H1 (cell line): ENCODE measurements at regions not wholly inside any gene's neighbourhood (a gene's known extent, or its start where the extent isn't known, plus 50 kb on each side); places are given as distances from the start of the nearest gene placed in this dataset.

ENCODE experiments used
- CTCF ChIA-PET: fragments of 300-600 bp; sonication (Branson Sonifier 250); formaldehyde crosslinking; loops from one replicate; lab custom pipeline; 2021; ENCODE audit not compliant: partially characterized antibody; lab: Charles Lee
- POLR2A ChIA-PET: fragments of 300-600 bp; sonication (Branson Sonifier 250); formaldehyde crosslinking; loops from one replicate; lab custom pipeline; 2021; ENCODE audit warnings: inconsistent platforms; ENCODE audit not compliant: partially characterized antibody; lab: Charles Lee
- DNase-seq, 2 experiments: peaks; one replicate each; pipeline versions ENCODE4 v3.0.0 to v3.0.0-alpha.2; 2010 to 2022; ENCODE audit warnings: low spot score in 2 of 2, low read depth in 1 of 2, mixed read lengths in 1 of 2
- FAIRE-seq: peaks from 2 replicates; lab custom pipeline; 2011; peaks lifted over from hg19 to GRCh38; lab: Jason Lieb, UNC
- H2AFZ ChIP-seq: 2 replicates; pipeline ENCODE4 v1.8.1; 2012; ENCODE audit warnings: low read length, inconsistent platforms
- H2AK5ac ChIP-seq: 2 replicates; pipeline ENCODE4 v1.6.1; 2013; ENCODE audit warnings: low read depth, low read length
- H2BK120ac ChIP-seq: replicated peaks from 2 replicates; pipeline ENCODE3; 2013; ENCODE audit warnings: low read depth, low read length, inconsistent platforms
- H2BK12ac ChIP-seq: 2 replicates; pipeline ENCODE4 v1.6.1; 2013; ENCODE audit warnings: low read depth, low read length
- H2BK15ac ChIP-seq: 2 replicates; pipeline ENCODE4 v1.6.1; 2013; ENCODE audit warnings: low read length
- H2BK20ac ChIP-seq: 2 replicates; pipeline ENCODE4 v1.6.1; 2013; ENCODE audit warnings: low read length
- H2BK5ac ChIP-seq: 2 replicates; pipeline ENCODE4 v1.6.1; 2013; ENCODE audit warnings: low read depth, low read length
- H3K14ac ChIP-seq: 2 replicates; pipeline ENCODE4 v1.6.1; 2013; ENCODE audit warnings: inconsistent platforms; ENCODE audit not compliant: insufficient read length
- H3K18ac ChIP-seq: 2 replicates; pipeline ENCODE4 v1.6.1; 2013; ENCODE audit warnings: low read length; ENCODE audit errors: extremely low read depth
- H3K23ac ChIP-seq: 2 replicates; pipeline ENCODE4 v1.6.1; 2013; ENCODE audit warnings: inconsistent platforms; ENCODE audit not compliant: insufficient read length
- H3K23me2 ChIP-seq: 2 replicates; pipeline ENCODE4 v1.6.1; 2013; ENCODE audit warnings: low read depth, low read length
- H3K27ac ChIP-seq: 2 replicates; pipeline ENCODE4 v1.6.1; 2011; ENCODE audit warnings: low read depth, low read length, inconsistent platforms
- H3K27me3 ChIP-seq, 4 experiments: replicated peaks in 1 of 4; 1 replicate in 1 of 4; 2 replicates in 3 of 4; pipeline versions ENCODE4 v1.6.1 to v1.8.1; 2011 to 2013; ENCODE audit warnings: low read length in 3 of 4, mild to moderate bottlenecking in 3 of 4, inconsistent platforms in 2 of 4, mixed read lengths in 2 of 4, moderate library complexity in 1 of 4; ENCODE audit not compliant: control insufficient read depth in 3 of 4, insufficient read depth in 3 of 4; ENCODE audit errors: extremely low read depth in 1 of 4
- H3K36me3 ChIP-seq, 4 experiments: 2 replicates each; pipeline versions ENCODE4 v1.6.1 to v1.8.1; 2011 to 2013; ENCODE audit warnings: mild to moderate bottlenecking in 4 of 4, low read length in 3 of 4, moderate library complexity in 2 of 4, control low read depth in 1 of 4, inconsistent platforms in 1 of 4; ENCODE audit not compliant: insufficient read depth in 4 of 4, control insufficient read depth in 2 of 4
- H3K4ac ChIP-seq: replicated peaks from 2 replicates; pipeline ENCODE3; 2013; ENCODE audit warnings: low read length, low read depth, mixed read lengths, inconsistent platforms; ENCODE audit not compliant: insufficient read length
- H3K4me1 ChIP-seq, 4 experiments: replicated peaks in 1 of 4; 1 replicate in 1 of 4; 2 replicates in 3 of 4; pipeline versions ENCODE4 v1.6.1 to v1.8.1; 2011 to 2013; ENCODE audit warnings: low read length in 3 of 4, inconsistent platforms in 2 of 4, mixed read lengths in 1 of 4; ENCODE audit not compliant: insufficient read depth in 4 of 4, control insufficient read depth in 3 of 4
- H3K4me2 ChIP-seq, 2 experiments: 2 replicates each; pipeline versions ENCODE4 v1.6.1 to v1.8.1; 2011 to 2013; ENCODE audit warnings: low read depth in 2 of 2, low read length in 2 of 2, control low read depth in 1 of 2, inconsistent platforms in 1 of 2, mild to moderate bottlenecking in 1 of 2; ENCODE audit not compliant: insufficient read depth in 1 of 2
- H3K4me3 ChIP-seq, 4 experiments: fragments of 200-600, 300-600 bp in 1 of 4; sonication (generic), shearing (Covaris generic), sonication (Bioruptor Twin) in 1 of 4; 2 replicates each; pipeline versions ENCODE4 v1.5.1 to v1.8.1; 2011 to 2016; ENCODE audit warnings: low read length in 4 of 4, low read depth in 3 of 4, control low read depth in 2 of 4, inconsistent platforms in 2 of 4, mild to moderate bottlenecking in 2 of 4, mixed read lengths in 1 of 4, moderate library complexity in 1 of 4; ENCODE audit not compliant: insufficient read depth in 2 of 4; ENCODE audit errors: extremely low read depth in 1 of 4
- H3K56ac ChIP-seq: replicated peaks from 2 replicates; pipeline ENCODE3; 2013; ENCODE audit warnings: low read depth, mild to moderate bottlenecking, mixed read lengths, low read length, inconsistent platforms; ENCODE audit not compliant: insufficient read length
- H3K79me1 ChIP-seq: 2 replicates; pipeline ENCODE4 v1.6.1; 2013; ENCODE audit warnings: low read depth, low read length, control low read depth
- H3K79me2 ChIP-seq, 2 experiments: 2 replicates each; pipeline versions ENCODE4 v1.6.1 to v1.8.1; 2012 to 2013; ENCODE audit warnings: low read length in 2 of 2, mild to moderate bottlenecking in 2 of 2, inconsistent platforms in 1 of 2; ENCODE audit not compliant: insufficient read depth in 2 of 2, control insufficient read depth in 1 of 2
- H3K9ac ChIP-seq, 4 experiments: replicated peaks in 1 of 4; 1 replicate in 1 of 4; 2 replicates in 3 of 4; pipeline versions ENCODE4 v1.6.1 to v1.8.1; 2011 to 2013; ENCODE audit warnings: low read depth in 3 of 4, low read length in 3 of 4, control low read depth in 2 of 4, mild to moderate bottlenecking in 2 of 4, moderate library complexity in 2 of 4, inconsistent platforms in 1 of 4; ENCODE audit errors: extremely low read depth in 1 of 4
- H3K9me3 ChIP-seq, 2 experiments: 2 replicates each; pipeline versions ENCODE4 v1.6.1 to v1.8.1; 2012 to 2013; ENCODE audit warnings: mild to moderate bottlenecking in 2 of 2, moderate library complexity in 2 of 2, control low read depth in 1 of 2, inconsistent platforms in 1 of 2, low read depth in 1 of 2, low read length in 1 of 2, mixed read lengths in 1 of 2; ENCODE audit not compliant: insufficient read depth in 2 of 2
- H4K20me1 ChIP-seq, 2 experiments: replicated peaks in 1 of 2; 2 replicates each; pipeline versions ENCODE3 to v1.8.1; 2011 to 2013; ENCODE audit warnings: inconsistent platforms in 2 of 2, low read length in 2 of 2, mild to moderate bottlenecking in 1 of 2; ENCODE audit not compliant: insufficient read depth in 2 of 2, control insufficient read depth in 1 of 2
- H4K5ac ChIP-seq: 2 replicates; pipeline ENCODE4 v1.6.1; 2013; ENCODE audit warnings: low read length, low read depth, mixed read lengths, inconsistent platforms; ENCODE audit not compliant: insufficient read length
- H4K8ac ChIP-seq: 2 replicates; pipeline ENCODE4 v1.8.0; 2013; ENCODE audit warnings: mild to moderate bottlenecking, moderate library complexity, low read length, inconsistent platforms; ENCODE audit not compliant: insufficient read depth; ENCODE audit errors: extremely low read depth
- H4K91ac ChIP-seq: replicated peaks from 2 replicates; pipeline ENCODE3; 2013; ENCODE audit warnings: low read length, mixed read lengths, inconsistent platforms; ENCODE audit not compliant: insufficient read length
- BRCA1 ChIP-seq: IDR thresholded peaks from 2 replicates; pipeline ENCODE4 v1.6.1; 2012; ENCODE audit warnings: low read depth, low read length, improper control_type of control experiment
- RAD21 ChIP-seq, 2 experiments: IDR thresholded peaks in 1 of 2; conservative IDR thresholded peaks in 1 of 2; 2 replicates each; pipeline ENCODE4 v1.6.1; 2011; ENCODE audit warnings: low read depth in 2 of 2, low read length in 2 of 2, improper control_type of control experiment in 1 of 2, inconsistent platforms in 1 of 2, mild to moderate bottlenecking in 1 of 2, moderate library complexity in 1 of 2
- WGBS, 2 experiments: shearing (Covaris generic) in 1 of 2; methylation state at CpG; one replicate each; pipeline versions ENCODE4 v1.1.6 to v1.1.7; 2013 to 2015; ENCODE audit warnings: low lambda C conversion rate in 2 of 2, mixed read lengths in 2 of 2, inconsistent platforms in 1 of 2, low coverage in 1 of 2, missing lambda C conversion rate in 1 of 2; ENCODE audit not compliant: insufficient replicate concordance in 2 of 2, insufficient coverage in 1 of 2, insufficient read length in 1 of 2; ENCODE audit errors: extremely low coverage in 1 of 2, missing lambda C conversion rate in 1 of 2; 5-methylcytosine and 5-hydroxymethylcytosine counted together
- TF ChIP-seq, protein P1 (sequence below), 3 experiments: IDR thresholded peaks; 1 replicate in 2 of 3; 2 replicates in 1 of 3; pipeline versions ENCODE4 v1.5.1 to v1.6.1; 2011; ENCODE audit warnings: low read length in 3 of 3, mild to moderate bottlenecking in 3 of 3, inconsistent platforms in 2 of 3, low read depth in 1 of 3, moderate library complexity in 1 of 3; ENCODE audit not compliant: insufficient read depth in 1 of 3; ENCODE audit errors: control extremely low read depth in 1 of 3

DNA sequence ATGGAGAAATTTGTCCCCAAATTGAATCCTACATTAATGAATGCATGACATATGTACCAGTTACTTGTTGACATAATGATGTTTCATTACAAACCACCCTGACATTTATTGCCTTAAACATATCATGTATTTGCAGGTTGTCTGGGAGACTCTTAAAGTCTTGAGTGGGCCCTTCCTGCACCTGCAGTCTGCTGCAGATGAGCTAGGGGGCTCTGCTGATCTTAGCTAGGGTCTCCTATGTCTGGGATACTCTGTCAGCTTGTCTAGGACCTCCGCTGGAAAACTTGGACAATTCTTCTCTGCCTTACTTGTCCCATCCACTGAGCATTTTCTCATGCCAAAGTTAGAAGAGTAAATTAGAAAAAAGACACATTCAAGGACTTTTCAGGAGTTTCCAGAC is 581.6 kb downstream of the HAO1 start:
- Histone ChIP-seq H4K20me1 (no peaks in the 10 kb centered on the region), H3K23me2 (no peaks in the 10 kb centered on the region), H2AFZ (no peak overlapping the region), H3K4me3 (no peak overlapping the region), H4K8ac (no peak overlapping the region), H2BK15ac (no peak overlapping the region), H2BK12ac (no peak overlapping the region), H2BK20ac (no peak overlapping the region), H3K56ac (no peak overlapping the region), H3K79me2 (no peaks in the 10 kb centered on the region), H2AK5ac (no peak overlapping the region), H3K79me1 (no peaks in the 10 kb centered on the region), H2BK120ac (no peak overlapping the region), H3K18ac (no peak overlapping the region), H3K4ac (no peak overlapping the region), H3K4me2 (no peak overlapping the region)
- FAIRE-seq (no peak), DNase-seq (no peak)
- POLR2A ChIA-PET = no interaction called here
- TF ChIP-seq BRCA1 (no peak), RAD21 (IDR thresholded peaks at IDR 0.05 in 1 of 2, conservative IDR thresholded peaks at IDR 0.05 in 1 of 2; ENCODE audit: low read depth in 2 of 2, low read length in 2 of 2) (peak; percentile 62 to 74)
- TF ChIP-seq, protein P1, sequence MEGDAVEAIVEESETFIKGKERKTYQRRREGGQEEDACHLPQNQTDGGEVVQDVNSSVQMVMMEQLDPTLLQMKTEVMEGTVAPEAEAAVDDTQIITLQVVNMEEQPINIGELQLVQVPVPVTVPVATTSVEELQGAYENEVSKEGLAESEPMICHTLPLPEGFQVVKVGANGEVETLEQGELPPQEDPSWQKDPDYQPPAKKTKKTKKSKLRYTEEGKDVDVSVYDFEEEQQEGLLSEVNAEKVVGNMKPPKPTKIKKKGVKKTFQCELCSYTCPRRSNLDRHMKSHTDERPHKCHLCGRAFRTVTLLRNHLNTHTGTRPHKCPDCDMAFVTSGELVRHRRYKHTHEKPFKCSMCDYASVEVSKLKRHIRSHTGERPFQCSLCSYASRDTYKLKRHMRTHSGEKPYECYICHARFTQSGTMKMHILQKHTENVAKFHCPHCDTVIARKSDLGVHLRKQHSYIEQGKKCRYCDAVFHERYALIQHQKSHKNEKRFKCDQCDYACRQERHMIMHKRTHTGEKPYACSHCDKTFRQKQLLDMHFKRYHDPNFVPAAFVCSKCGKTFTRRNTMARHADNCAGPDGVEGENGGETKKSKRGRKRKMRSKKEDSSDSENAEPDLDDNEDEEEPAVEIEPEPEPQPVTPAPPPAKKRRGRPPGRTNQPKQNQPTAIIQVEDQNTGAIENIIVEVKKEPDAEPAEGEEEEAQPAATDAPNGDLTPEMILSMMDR (IDR thresholded peaks at IDR 0.05; ENCODE audit: control extremely low read depth in 1 of 3, insufficient read depth in 1 of 3, low read depth in 1 of 3, low read length in 3 of 3) = peak; percentile 55 to 65 (median 60)
- TF ChIP-seq, all 59 proteins: peak for 2
- Histone ChIP-seq H3K36me3 (no peaks in the 10 kb centered on the region), H3K27me3 (peaks cover 0 to 1% (median 0%) of the 10 kb centered on the region in 4 experiments; a peak in 1 of 7 replicates), H3K4me1 (peaks cover 0 to 8% (median 1%) of the 10 kb centered on the region in 4 experiments; a peak in 2 of 7 replicates), H3K14ac (no peak overlapping the region), H4K5ac (no peak overlapping the region), H4K91ac (no peak overlapping the region), H3K23ac (no peak overlapping the region), H2BK5ac (no peak overlapping the region), H3K9ac (no peak overlapping the region), H3K9me3 (no peaks in the 10 kb centered on the region), H3K27ac (no peak overlapping the region)
- CTCF ChIA-PET = interaction anchor here (0.7 to 2.1 kb wide), 7 partner anchors 8 to 943 kb away, joined by 3 to 6 read pairs (median 3); no protein-coding TSS in a partner anchor
- WGBS, 2 experiments = 95% methylated on average over 1 of the region's 1 CpG; no CpG with 5 or more reads in 1 of the 2 experiments
